ENCODE measurements at regions not wholly inside any gene's neighbourhood (a gene's known extent, or its start where the extent isn't known, plus 50 kb on each side); places are given as distances from the start of the nearest gene placed in this dataset.

DNA sequence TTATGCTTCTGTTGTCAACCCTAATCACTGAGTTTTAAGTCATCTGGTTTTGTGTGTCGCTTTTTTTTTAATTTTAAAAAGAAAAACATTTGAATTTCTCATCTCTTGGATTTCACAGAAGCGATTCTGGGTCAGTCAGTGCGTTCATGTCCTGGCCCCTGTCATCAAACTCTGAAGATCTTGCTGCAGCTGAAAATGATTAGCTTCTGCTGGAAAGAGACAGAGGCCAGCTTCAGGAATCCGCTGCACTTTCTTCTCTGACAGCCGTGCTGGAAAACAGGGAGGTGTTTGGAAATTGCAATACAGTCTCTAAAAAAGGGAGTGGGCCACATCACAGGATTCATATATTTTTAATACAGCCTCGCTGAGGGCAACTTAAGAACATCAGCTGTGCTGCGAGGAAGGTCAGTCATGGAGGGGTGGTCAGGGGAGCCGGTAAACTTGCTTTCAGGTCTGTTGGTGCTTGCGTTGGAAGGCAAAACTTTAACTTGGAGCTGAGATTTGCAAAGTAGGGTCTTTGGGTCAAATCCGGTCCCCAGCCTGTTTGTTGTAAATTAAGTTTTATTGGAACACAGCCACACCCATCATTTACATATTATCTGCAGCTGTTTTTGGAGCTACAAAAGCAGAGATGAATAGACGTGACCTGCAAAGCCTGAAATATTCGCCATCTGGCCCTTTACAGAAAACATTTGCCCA, 190.8 kb downstream of the AACS start:
- Mint-ChIP-seq H3K9me3 (ENCODE audit: low read depth, unreplicated experiment) (no peaks in the 10 kb centered on the region), H3K36me3 (ENCODE audit: insufficient read depth, unreplicated experiment) (no peaks in the 10 kb centered on the region), H3K4me1 (ENCODE audit: low read depth, unreplicated experiment) (no peaks in the 10 kb centered on the region), H3K27me3 (ENCODE audit: unreplicated experiment) (peaks cover 80% of the 10 kb centered on the region), H3K4me3 (ENCODE audit: low read depth, unreplicated experiment) (no peak overlapping the region), H3K27ac (ENCODE audit: unreplicated experiment) (no peak overlapping the region)
- TF ChIP-seq, protein P1, sequence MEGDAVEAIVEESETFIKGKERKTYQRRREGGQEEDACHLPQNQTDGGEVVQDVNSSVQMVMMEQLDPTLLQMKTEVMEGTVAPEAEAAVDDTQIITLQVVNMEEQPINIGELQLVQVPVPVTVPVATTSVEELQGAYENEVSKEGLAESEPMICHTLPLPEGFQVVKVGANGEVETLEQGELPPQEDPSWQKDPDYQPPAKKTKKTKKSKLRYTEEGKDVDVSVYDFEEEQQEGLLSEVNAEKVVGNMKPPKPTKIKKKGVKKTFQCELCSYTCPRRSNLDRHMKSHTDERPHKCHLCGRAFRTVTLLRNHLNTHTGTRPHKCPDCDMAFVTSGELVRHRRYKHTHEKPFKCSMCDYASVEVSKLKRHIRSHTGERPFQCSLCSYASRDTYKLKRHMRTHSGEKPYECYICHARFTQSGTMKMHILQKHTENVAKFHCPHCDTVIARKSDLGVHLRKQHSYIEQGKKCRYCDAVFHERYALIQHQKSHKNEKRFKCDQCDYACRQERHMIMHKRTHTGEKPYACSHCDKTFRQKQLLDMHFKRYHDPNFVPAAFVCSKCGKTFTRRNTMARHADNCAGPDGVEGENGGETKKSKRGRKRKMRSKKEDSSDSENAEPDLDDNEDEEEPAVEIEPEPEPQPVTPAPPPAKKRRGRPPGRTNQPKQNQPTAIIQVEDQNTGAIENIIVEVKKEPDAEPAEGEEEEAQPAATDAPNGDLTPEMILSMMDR (IDR thresholded peaks at IDR 0.05; ENCODE audit: unreplicated experiment): no peak
- CTCF ChIA-PET: no interaction called here
- no peak for DNase-seq
- intact Hi-C loops (cut with micrococcal nuclease; ENCODE audit: unreplicated experiment): no loop called here
- no TSS peak for BruUV-seq (replicated peaks)

DNA sequence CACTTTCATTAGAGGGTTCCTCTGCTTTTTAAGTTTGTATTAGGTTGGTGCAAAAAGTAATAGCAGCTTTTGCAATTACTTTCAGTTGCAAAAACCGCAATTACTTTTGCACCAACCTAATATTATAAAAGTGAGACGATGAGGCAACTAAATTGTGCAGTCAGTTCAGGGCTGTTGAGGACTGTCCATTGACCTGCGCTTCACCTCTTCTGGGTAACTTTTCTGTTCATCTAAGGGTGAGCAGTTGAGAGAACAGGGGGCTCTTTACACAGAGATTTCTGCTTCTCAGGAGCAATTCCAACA, 191.3 kb downstream of the AACS start:
- Mint-ChIP-seq H3K36me3 (ENCODE audit: insufficient read depth, unreplicated experiment) (no peaks in the 10 kb centered on the region), H3K4me1 (ENCODE audit: low read depth, unreplicated experiment) (no peaks in the 10 kb centered on the region), H3K9me3 (ENCODE audit: low read depth, unreplicated experiment) (no peaks in the 10 kb centered on the region), H3K27me3 (ENCODE audit: unreplicated experiment) (peaks cover 81% of the 10 kb centered on the region), H3K27ac (ENCODE audit: unreplicated experiment) (no peak overlapping the region), H3K4me3 (ENCODE audit: low read depth, unreplicated experiment) (no peak overlapping the region)
- intact Hi-C loops (cut with micrococcal nuclease; ENCODE audit: unreplicated experiment): no loop called here
- TF ChIP-seq, protein P1 (IDR thresholded peaks at IDR 0.05; ENCODE audit: unreplicated experiment): no peak
- no peak for DNase-seq
- BruUV-seq (replicated peaks): no TSS peak
- CTCF ChIA-PET: no interaction called here

DNA sequence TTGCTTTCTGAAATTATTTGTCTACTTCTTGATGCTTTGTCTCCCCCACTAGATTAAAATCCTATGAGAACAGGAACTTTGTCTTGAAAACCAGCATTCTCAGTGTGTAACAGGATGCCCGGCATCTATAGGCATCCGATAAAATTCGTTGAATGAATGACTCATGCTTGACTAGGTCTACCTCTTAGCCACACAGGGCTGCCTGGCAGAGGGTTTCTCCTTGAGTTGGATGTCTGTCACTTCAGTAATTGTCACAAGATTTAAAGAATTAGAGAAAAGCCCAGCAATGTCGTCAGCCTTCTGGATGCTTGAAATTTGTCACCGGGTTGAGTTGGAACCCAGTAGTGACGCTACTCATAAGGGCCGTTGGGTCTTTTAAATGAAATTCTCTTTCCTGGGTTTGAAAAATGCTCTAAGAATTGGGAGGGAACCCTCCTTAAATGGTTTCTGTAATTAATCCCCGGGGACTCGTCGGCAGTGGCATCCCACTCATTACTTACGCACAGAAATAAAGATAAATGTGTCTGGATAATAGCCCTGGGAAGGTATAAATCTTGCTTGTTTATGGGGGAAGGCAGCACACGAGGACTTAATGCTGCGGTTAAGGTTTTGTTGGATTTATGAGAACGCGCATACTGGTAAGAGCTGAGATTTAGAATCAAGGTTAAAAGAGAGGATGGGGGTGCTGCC, 194.1 kb downstream of the AACS start:
- no peaks in the 10 kb centered on the region for H3K36me3 Mint-ChIP-seq (ENCODE audit: insufficient read depth, unreplicated experiment)
- no peak overlapping the region for H3K4me3 Mint-ChIP-seq (ENCODE audit: low read depth, unreplicated experiment)
- CTCF ChIA-PET: no interaction called here
- BruUV-seq (replicated peaks): no TSS peak
- peaks cover 2% of the 10 kb centered on the region for H3K9me3 Mint-ChIP-seq (ENCODE audit: low read depth, unreplicated experiment)
- H3K27me3 Mint-ChIP-seq (ENCODE audit: unreplicated experiment): peaks cover 73% of the 10 kb centered on the region
- intact Hi-C loops (cut with micrococcal nuclease; ENCODE audit: unreplicated experiment): no loop called here
- no peak for DNase-seq
- H3K27ac Mint-ChIP-seq (ENCODE audit: unreplicated experiment): no peak overlapping the region
- no peaks in the 10 kb centered on the region for H3K4me1 Mint-ChIP-seq (ENCODE audit: low read depth, unreplicated experiment)
- TF ChIP-seq, protein P1 (IDR thresholded peaks at IDR 0.05; ENCODE audit: unreplicated experiment): no peak

DNA sequence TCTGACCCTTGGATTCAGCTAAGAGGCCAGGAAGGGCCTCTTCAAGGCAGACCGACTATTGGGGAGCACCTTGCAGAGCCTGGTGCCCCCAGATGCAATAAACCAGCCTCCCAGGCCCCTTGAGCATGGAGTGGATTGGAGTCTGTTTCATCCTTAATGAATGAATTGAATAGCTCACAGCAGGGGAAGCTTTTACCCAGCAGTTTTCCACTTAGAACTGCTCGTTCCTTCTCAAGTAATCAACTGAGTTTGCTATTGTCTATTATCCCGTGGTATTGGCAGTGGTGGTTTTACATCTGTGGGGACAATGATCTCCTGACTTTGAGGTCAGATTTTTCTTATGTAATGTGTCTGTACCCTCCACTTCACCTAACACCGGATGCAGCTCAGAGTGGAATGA, 197.6 kb downstream of the AACS start:
- no peaks in the 10 kb centered on the region for H3K4me1 Mint-ChIP-seq (ENCODE audit: low read depth, unreplicated experiment)
- H3K27ac Mint-ChIP-seq (ENCODE audit: unreplicated experiment): no peak overlapping the region
- H3K4me3 Mint-ChIP-seq (ENCODE audit: low read depth, unreplicated experiment): no peak overlapping the region
- H3K36me3 Mint-ChIP-seq (ENCODE audit: insufficient read depth, unreplicated experiment): no peaks in the 10 kb centered on the region
- intact Hi-C loops (cut with micrococcal nuclease; ENCODE audit: unreplicated experiment): no loop called here
- BruUV-seq (replicated peaks): no TSS peak
- CTCF ChIA-PET: no interaction called here
- TF ChIP-seq, protein P1 (IDR thresholded peaks at IDR 0.05; ENCODE audit: unreplicated experiment): no peak
- H3K9me3 Mint-ChIP-seq (ENCODE audit: low read depth, unreplicated experiment): peaks cover 2% of the 10 kb centered on the region
- H3K27me3 Mint-ChIP-seq (ENCODE audit: unreplicated experiment): peaks cover 91% of the 10 kb centered on the region
- DNase-seq: no peak
